CD4-positive, alpha-beta T cell (primary cell): ENCODE measurements at regions not wholly inside any gene's neighbourhood (a gene's known extent, or its start where the extent isn't known, plus 50 kb on each side); places are given as distances from the start of the nearest gene placed in this dataset.

ENCODE experiments used
- ATAC-seq: fragments of 200-7000 bp; cut with Tn5 transposase; one replicate; pipeline ENCODE4 v1.10.0; 2022; ENCODE audit warnings: mild to moderate bottlenecking; ENCODE audit not compliant: poor library complexity
- CTCF ChIA-PET: fragments of 350-600 bp; sonication (Branson Sonifier 250); formaldehyde crosslinking; loops from one replicate; lab custom pipeline; 2021; ENCODE audit warnings: antibody characterized with exemption, inconsistent platforms; lab: Charles Lee
- POLR2A ChIA-PET: fragments of 350-600 bp; sonication (Branson Sonifier 250); formaldehyde crosslinking; loops from one replicate; lab custom pipeline; 2021; ENCODE audit warnings: antibody characterized with exemption, inconsistent platforms; lab: Charles Lee
- DNase-seq, 14 experiments: peaks; one replicate each; pipeline ENCODE4 v3.0.0-alpha.2; 2013 to 2020; ENCODE audit warnings: mixed read lengths in 2 of 14
- H3K27ac ChIP-seq, 2 donors: one replicate each; pipeline versions ENCODE4 v1.5.1 to v1.7.0; 2013; ENCODE audit warnings: low read length in 2 of 2, low read depth in 1 of 2, mild to moderate bottlenecking in 1 of 2
- H3K27me3 ChIP-seq, 2 experiments: 1 replicate in 1 of 2; 2 replicates in 1 of 2; pipeline versions ENCODE4 v1.6.1 to v1.7.0; 2013; ENCODE audit warnings: low read length in 2 of 2, control low read depth in 1 of 2, mild to moderate bottlenecking in 1 of 2, moderate library complexity in 1 of 2; ENCODE audit not compliant: insufficient read depth in 2 of 2, control insufficient read depth in 1 of 2
- H3K36me3 ChIP-seq: one replicate; pipeline ENCODE4 v1.6.1; 2013; ENCODE audit warnings: low read length, control low read depth; ENCODE audit not compliant: insufficient read depth
- H3K4me1 ChIP-seq: one replicate; pipeline ENCODE4 v1.6.1; 2013; ENCODE audit warnings: low read length, control low read depth; ENCODE audit not compliant: insufficient read depth
- H3K4me3 ChIP-seq: one replicate; pipeline ENCODE4 v1.5.1; 2013; ENCODE audit warnings: mild to moderate bottlenecking, low read length, moderate library complexity
- H3K9me3 ChIP-seq, 2 experiments: 1 replicate in 1 of 2; 2 replicates in 1 of 2; pipeline versions ENCODE4 v1.6.1 to v1.7.0; 2013; ENCODE audit warnings: low read length in 2 of 2, mild to moderate bottlenecking in 2 of 2, control low read depth in 1 of 2, moderate library complexity in 1 of 2; ENCODE audit not compliant: control insufficient read depth in 1 of 2, insufficient read depth in 1 of 2
- H3K27ac Mint-ChIP-seq: one replicate; pipeline ENCODE4 v1.8.0; 2020; ENCODE audit warnings: mixed read lengths
- H3K27me3 Mint-ChIP-seq: one replicate; pipeline ENCODE4 v1.8.0; 2021; ENCODE audit warnings: mixed read lengths
- H3K36me3 Mint-ChIP-seq: one replicate; pipeline ENCODE4 v1.8.0; 2021; ENCODE audit warnings: low read depth, mixed read lengths
- H3K4me1 Mint-ChIP-seq: one replicate; pipeline ENCODE4 v1.8.0; 2021; ENCODE audit warnings: low read depth, mixed read lengths
- H3K4me3 Mint-ChIP-seq: one replicate; pipeline ENCODE4 v1.8.0; 2020; ENCODE audit warnings: mild to moderate bottlenecking, mixed read lengths
- H3K9me3 Mint-ChIP-seq: one replicate; pipeline ENCODE4 v1.8.0; 2020; ENCODE audit warnings: mixed read lengths
- CTCF ChIP-seq: fragments of 200-600 bp; IDR thresholded peaks from one replicate; pipeline ENCODE4 v1.8.0; 2022; ENCODE audit warnings: antibody characterized with exemption, mild to moderate bottlenecking
- intact Hi-C, 2 experiments: fragments of 100-400 bp; cut with DNase I in 1 of 2; cut with micrococcal nuclease in 1 of 2; formaldehyde crosslinking; loops; one replicate each; pipeline versions ENCODE4 v1.15.1 to v1.9.0; 2023 to 2025; cut with DNase I, micrococcal nuclease

- Histone ChIP-seq H3K27ac (no peak overlapping the region), H3K4me1 (no peaks in the 10 kb centered on the region), H3K9me3 (no peaks in the 10 kb centered on the region), H3K36me3 (no peaks in the 10 kb centered on the region), H3K4me3 (no peak overlapping the region), H3K27me3 (no peaks in the 10 kb centered on the region)
- intact Hi-C loops, result no loop called here
- no peak for DNase-seq
- ChIA-PET POLR2A (no interaction called here), CTCF (no interaction called here)
- Mint-ChIP-seq H3K4me1 (no peaks in the 10 kb centered on the region), H3K4me3 (no peak overlapping the region), H3K27ac (no peak overlapping the region), H3K27me3 (no peaks in the 10 kb centered on the region), H3K9me3 (peaks cover 7% of the 10 kb centered on the region), H3K36me3 (no peaks in the 10 kb centered on the region)
- no peak for ATAC-seq
- TF ChIP-seq CTCF, result no peak
Measured at GRCh38 chr5:114243281-114243971, 118.4 kb upstream of the KCNN2 start.

GRCh38 chr5:114243972-114244317 lies 117.9 kb upstream of the KCNN2 start:
- H3K4me1 ChIP-seq, result no peaks in the 10 kb centered on the region
- no peaks in the 10 kb centered on the region for H3K27me3 ChIP-seq
- no peak overlapping the region for H3K4me3 ChIP-seq
- DNase-seq (no peak), ATAC-seq (no peak)
- no peak overlapping the region for H3K4me3 Mint-ChIP-seq
- intact Hi-C loops, result no loop called here
- H3K4me1 Mint-ChIP-seq, result no peaks in the 10 kb centered on the region
- H3K36me3 ChIP-seq, result no peaks in the 10 kb centered on the region
- no peaks in the 10 kb centered on the region for H3K27me3 Mint-ChIP-seq
- ChIA-PET POLR2A (no interaction called here), CTCF (no interaction called here)
- no peak overlapping the region for H3K27ac ChIP-seq
- H3K9me3 Mint-ChIP-seq, result peaks cover 4% of the 10 kb centered on the region
- no peak for TF ChIP-seq CTCF
- no peak overlapping the region for H3K27ac Mint-ChIP-seq
- H3K36me3 Mint-ChIP-seq, result no peaks in the 10 kb centered on the region
- H3K9me3 ChIP-seq, result no peaks in the 10 kb centered on the region

- Histone ChIP-seq H3K4me3 (no peak overlapping the region), H3K9me3 (no peaks in the 10 kb centered on the region), H3K36me3 (no peaks in the 10 kb centered on the region), H3K4me1 (no peaks in the 10 kb centered on the region), H3K27ac (no peak overlapping the region), H3K27me3 (no peaks in the 10 kb centered on the region)
- Mint-ChIP-seq H3K27me3 (no peaks in the 10 kb centered on the region), H3K36me3 (no peaks in the 10 kb centered on the region), H3K9me3 (no peaks in the 10 kb centered on the region), H3K27ac (no peak overlapping the region), H3K4me1 (no peaks in the 10 kb centered on the region), H3K4me3 (no peak overlapping the region)
- DNase-seq, result no peak
- ATAC-seq, result no peak
- intact Hi-C loops, result no loop called here
- TF ChIP-seq CTCF, result no peak
- ChIA-PET CTCF (no interaction called here), POLR2A (no interaction called here)
Measured at GRCh38 chr5:114249823-114250222, 112.0 kb upstream of the KCNN2 start.
